B cell (primary cell): ENCODE measurements at regions not wholly inside any gene's neighbourhood (a gene's known extent, or its start where the extent isn't known, plus 50 kb on each side); places are given as distances from the start of the nearest gene placed in this dataset.

Source experiments
- ATAC-seq: fragments of 200-7000 bp; cut with Tn5 transposase; one replicate; pipeline ENCODE4 v1.10.0; 2021; ENCODE audit warnings: low read depth, mild to moderate bottlenecking, moderate number of reproducible peaks, moderate library complexity
- CTCF ChIA-PET: fragments of 350-600 bp; sonication (Branson Sonifier 250); formaldehyde crosslinking; loops from one replicate; lab custom pipeline; 2021; ENCODE audit warnings: antibody characterized with exemption, inconsistent platforms; lab: Charles Lee
- POLR2A ChIA-PET: fragments of 350-600 bp; sonication (Branson Sonifier 250); formaldehyde crosslinking; loops from one replicate; lab custom pipeline; 2021; ENCODE audit warnings: antibody characterized with exemption; lab: Charles Lee
- DNase-seq: peaks from one replicate; pipeline ENCODE4 v3.0.0; 2013
- H2AFZ ChIP-seq: 2 replicates; pipeline ENCODE4 v1.6.1; 2012; ENCODE audit warnings: mild to moderate bottlenecking, low read depth, low read length; ENCODE audit not compliant: insufficient read depth, poor library complexity, severe bottlenecking
- H3K27ac ChIP-seq, 2 donors: 1 replicate in 1 of 2; 2 replicates in 1 of 2; pipeline ENCODE4 v1.5.1; 2012 to 2013; ENCODE audit warnings: low read length in 2 of 2, mild to moderate bottlenecking in 2 of 2, moderate library complexity in 1 of 2
- H3K27me3 ChIP-seq, 4 experiments: fragments of 200-600 bp in 1 of 4; sonication (generic) in 1 of 4; replicated peaks in 1 of 4; 1 replicate in 2 of 4; 2 replicates in 2 of 4; pipeline versions ENCODE4 v1.6.1 to v1.7.0; 2013 to 2016; ENCODE audit warnings: low read length in 3 of 4, mild to moderate bottlenecking in 2 of 4, mixed read lengths in 1 of 4, moderate library complexity in 1 of 4; ENCODE audit not compliant: insufficient read depth in 4 of 4, control insufficient read depth in 3 of 4; ENCODE audit errors: control extremely low read depth in 1 of 4
- H3K36me3 ChIP-seq, 2 experiments: replicated peaks in 1 of 2; 1 replicate in 1 of 2; 2 replicates in 1 of 2; pipeline versions ENCODE4 v1.6.1 to v1.7.1; 2013; ENCODE audit warnings: low read length in 1 of 2; ENCODE audit not compliant: insufficient read depth in 2 of 2, control insufficient read depth in 1 of 2; ENCODE audit errors: control extremely low read depth in 1 of 2, extremely low read depth in 1 of 2
- H3K4me1 ChIP-seq, 2 donors: fragments of 200-600 bp in 1 of 2; sonication (generic) in 1 of 2; 1 replicate in 1 of 2; 2 replicates in 1 of 2; pipeline versions ENCODE4 v1.5.1 to v1.6.1; 2013 to 2017; ENCODE audit warnings: low read length in 2 of 2; ENCODE audit not compliant: control insufficient read depth in 2 of 2, insufficient read depth in 2 of 2
- H3K4me2 ChIP-seq: replicated peaks from 2 replicates; pipeline ENCODE3; 2012; ENCODE audit warnings: mild to moderate bottlenecking, low read depth, low read length; ENCODE audit not compliant: poor library complexity, severe bottlenecking
- H3K4me3 ChIP-seq, 5 experiments: fragments of 200-600 bp in 1 of 5; sonication (generic) in 1 of 5; 1 replicate in 3 of 5; 2 replicates in 2 of 5; pipeline versions ENCODE4 v1.5.1 to v1.7.0; 2011 to 2016; ENCODE audit warnings: low read length in 4 of 5, mild to moderate bottlenecking in 4 of 5, low read depth in 2 of 5, control low read depth in 1 of 5, moderate library complexity in 1 of 5; ENCODE audit not compliant: insufficient read depth in 1 of 5; ENCODE audit errors: control extremely low read depth in 1 of 5, extremely low read depth in 1 of 5
- H3K79me2 ChIP-seq: fragments of 200-600 bp; sonication (generic); one replicate; pipeline ENCODE4 v1.6.0; 2016; ENCODE audit warnings: low read length; ENCODE audit not compliant: control insufficient read depth, insufficient read depth
- H3K9ac ChIP-seq: fragments of 200-600 bp; sonication (generic); 2 replicates; pipeline ENCODE4 v1.6.1; 2017; ENCODE audit warnings: mild to moderate bottlenecking, low read length, moderate library complexity
- H3K9me3 ChIP-seq, 3 donors: one replicate each; pipeline versions ENCODE4 v1.6.1 to v1.7.1; 2013; ENCODE audit warnings: low read length in 2 of 3; ENCODE audit not compliant: control insufficient read depth in 2 of 3, insufficient read depth in 1 of 3; ENCODE audit errors: control extremely low read depth in 1 of 3
- H4K20me1 ChIP-seq: 2 replicates; pipeline ENCODE4 v1.6.0; 2012; ENCODE audit warnings: mild to moderate bottlenecking, low read length; ENCODE audit not compliant: insufficient read depth, control insufficient read depth, poor library complexity, severe bottlenecking
- H3K27ac Mint-ChIP-seq: one replicate; pipeline ENCODE4 v1.8.0; 2021; ENCODE audit warnings: mixed read lengths
- H3K27me3 Mint-ChIP-seq: one replicate; pipeline ENCODE4 v1.8.0; 2021; ENCODE audit warnings: mixed read lengths
- H3K4me1 Mint-ChIP-seq: one replicate; pipeline ENCODE4 v1.8.0; 2021; ENCODE audit warnings: mixed read lengths
- H3K4me3 Mint-ChIP-seq: one replicate; pipeline ENCODE4 v1.8.0; 2021; ENCODE audit warnings: mixed read lengths
- H3K9me3 Mint-ChIP-seq: one replicate; pipeline ENCODE4 v1.8.0; 2022; ENCODE audit warnings: mixed read lengths; ENCODE audit not compliant: insufficient read depth
- EZH2 ChIP-seq: IDR thresholded peaks from 2 replicates; pipeline ENCODE4 v1.6.1; 2012; ENCODE audit warnings: borderline replicate concordance, low read depth, mild to moderate bottlenecking, moderate library complexity, low read length; ENCODE audit not compliant: insufficient read depth, poor library complexity, severe bottlenecking
- WGBS: methylation state at CpG from one replicate; pipeline ENCODE4 v1.1.5; 2013; ENCODE audit warnings: missing lambda C conversion rate; ENCODE audit not compliant: insufficient coverage; 5-methylcytosine and 5-hydroxymethylcytosine counted together
- intact Hi-C: fragments of 100-400 bp; cut with micrococcal nuclease; formaldehyde crosslinking; loops from one replicate; pipeline ENCODE4 v1.10.0; 2022
- TF ChIP-seq, protein P1 (sequence below): fragments of 200-600 bp; IDR thresholded peaks from one replicate; pipeline ENCODE4 v1.8.0; 2022; ENCODE audit warnings: antibody characterized with exemption, mild to moderate bottlenecking

DNA sequence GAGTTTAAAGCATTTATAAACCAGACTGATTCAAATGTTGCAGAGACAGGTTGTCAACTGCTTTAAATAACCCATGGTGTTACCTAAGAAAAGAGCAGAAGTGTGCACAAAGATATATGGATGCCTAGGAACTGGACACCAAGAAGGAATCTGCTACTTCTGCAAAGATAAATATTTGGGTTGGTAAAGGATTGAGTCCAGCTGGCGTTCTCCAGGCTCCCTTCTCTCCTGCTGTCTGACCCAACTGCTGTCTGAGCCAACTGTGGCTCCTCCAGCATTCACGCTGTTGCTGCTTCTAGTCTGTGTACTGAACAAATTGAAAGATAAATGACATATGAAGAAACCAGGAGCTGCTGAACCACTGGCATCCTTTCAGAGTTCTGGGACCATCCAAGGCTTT is 1167.8 kb upstream of the PRKX start:
- H3K9ac ChIP-seq = no peak overlapping the region
- DNase-seq = no peak
- intact Hi-C loops = no loop called here
- no peak for ATAC-seq
- H3K4me3 Mint-ChIP-seq = no peak overlapping the region
- no peak overlapping the region for H3K27ac Mint-ChIP-seq
- no peaks in the 10 kb centered on the region for H3K36me3 ChIP-seq
- no peaks in the 10 kb centered on the region for H3K9me3 Mint-ChIP-seq
- H3K4me2 ChIP-seq = no peak overlapping the region
- no peaks in the 10 kb centered on the region for H4K20me1 ChIP-seq
- H3K27me3 Mint-ChIP-seq = no peaks in the 10 kb centered on the region
- no peaks in the 10 kb centered on the region for H3K27me3 ChIP-seq
- H3K9me3 ChIP-seq = no peaks in the 10 kb centered on the region
- no peak overlapping the region for H2AFZ ChIP-seq
- H3K27ac ChIP-seq = no peak overlapping the region
- ChIA-PET POLR2A (no interaction called here), CTCF (no interaction called here)
- H3K4me1 Mint-ChIP-seq = no peaks in the 10 kb centered on the region
- H3K79me2 ChIP-seq = no peaks in the 10 kb centered on the region
- H3K4me1 ChIP-seq = no peaks in the 10 kb centered on the region
- WGBS = no CpG with 5 or more reads among the region's 2 CpGs
- H3K4me3 ChIP-seq = no peak overlapping the region
- no peak for TF ChIP-seq EZH2
- TF ChIP-seq, protein P1, sequence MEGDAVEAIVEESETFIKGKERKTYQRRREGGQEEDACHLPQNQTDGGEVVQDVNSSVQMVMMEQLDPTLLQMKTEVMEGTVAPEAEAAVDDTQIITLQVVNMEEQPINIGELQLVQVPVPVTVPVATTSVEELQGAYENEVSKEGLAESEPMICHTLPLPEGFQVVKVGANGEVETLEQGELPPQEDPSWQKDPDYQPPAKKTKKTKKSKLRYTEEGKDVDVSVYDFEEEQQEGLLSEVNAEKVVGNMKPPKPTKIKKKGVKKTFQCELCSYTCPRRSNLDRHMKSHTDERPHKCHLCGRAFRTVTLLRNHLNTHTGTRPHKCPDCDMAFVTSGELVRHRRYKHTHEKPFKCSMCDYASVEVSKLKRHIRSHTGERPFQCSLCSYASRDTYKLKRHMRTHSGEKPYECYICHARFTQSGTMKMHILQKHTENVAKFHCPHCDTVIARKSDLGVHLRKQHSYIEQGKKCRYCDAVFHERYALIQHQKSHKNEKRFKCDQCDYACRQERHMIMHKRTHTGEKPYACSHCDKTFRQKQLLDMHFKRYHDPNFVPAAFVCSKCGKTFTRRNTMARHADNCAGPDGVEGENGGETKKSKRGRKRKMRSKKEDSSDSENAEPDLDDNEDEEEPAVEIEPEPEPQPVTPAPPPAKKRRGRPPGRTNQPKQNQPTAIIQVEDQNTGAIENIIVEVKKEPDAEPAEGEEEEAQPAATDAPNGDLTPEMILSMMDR = no peak

DNA sequence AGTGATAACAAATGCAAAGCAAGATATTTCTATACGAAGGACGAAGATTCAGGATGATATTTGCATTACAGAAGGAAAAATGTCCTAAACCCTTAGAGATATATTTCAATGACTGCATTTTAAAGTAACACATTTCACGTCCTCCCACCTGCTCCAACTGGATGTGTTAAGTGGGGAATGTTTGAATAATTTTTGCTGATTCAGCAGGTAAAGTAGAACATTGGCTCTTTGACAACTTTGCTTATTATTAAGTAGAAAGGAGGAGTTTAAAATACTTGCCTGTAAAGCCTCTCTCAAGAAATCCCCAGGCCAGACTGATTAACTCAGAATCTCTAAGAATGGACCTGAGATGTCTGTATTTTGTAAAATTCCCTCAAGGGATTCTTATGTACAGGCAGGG is 1165.2 kb upstream of the PRKX start:
- POLR2A ChIA-PET = no interaction called here
- CTCF ChIA-PET = no interaction called here
- no peaks in the 10 kb centered on the region for H4K20me1 ChIP-seq
- no peak overlapping the region for H3K27ac ChIP-seq
- H3K4me3 ChIP-seq = no peak overlapping the region
- no peak overlapping the region for H2AFZ ChIP-seq
- H3K27me3 ChIP-seq = no peaks in the 10 kb centered on the region
- Mint-ChIP-seq H3K9me3 (no peaks in the 10 kb centered on the region), H3K27ac (no peak overlapping the region), H3K4me3 (no peak overlapping the region), H3K4me1 (no peaks in the 10 kb centered on the region), H3K27me3 (no peaks in the 10 kb centered on the region)
- H3K36me3 ChIP-seq = no peaks in the 10 kb centered on the region
- no peaks in the 10 kb centered on the region for H3K9me3 ChIP-seq
- no peak overlapping the region for H3K4me2 ChIP-seq
- H3K4me1 ChIP-seq = no peaks in the 10 kb centered on the region
- TF ChIP-seq, protein P1 = no peak
- no peak for TF ChIP-seq EZH2
- intact Hi-C loops = no loop called here
- ATAC-seq = no peak
- H3K9ac ChIP-seq = no peak overlapping the region
- no peaks in the 10 kb centered on the region for H3K79me2 ChIP-seq
- no CpG with 5 or more reads among the region's 3 CpGs for WGBS
- DNase-seq = no peak
